ENCODE measurements at regions not wholly inside any gene's neighbourhood (a gene's known extent, or its start where the extent isn't known, plus 50 kb on each side); places are given as distances from the start of the nearest gene placed in this dataset.

- no peak for TF ChIP-seq CTCF (IDR thresholded peaks at IDR 0.05; ENCODE audit: low read depth, low read length, missing control alignments)
- H3K4me3 ChIP-seq (ENCODE audit: low read depth, low read length) = no peak overlapping the region
- no peak for DNase-seq (ENCODE audit: low read depth)
Measured at GRCh38 chr6:164227952-164228522, 813.5 kb downstream of the QKI start.

- no peak for TF ChIP-seq CTCF (IDR thresholded peaks at IDR 0.05; ENCODE audit: low read depth, low read length, missing control alignments)
- no peak overlapping the region for H3K4me3 ChIP-seq (ENCODE audit: low read depth, low read length)
- no peak for DNase-seq (ENCODE audit: low read depth)
Measured at GRCh38 chr6:164216839-164217238, 802.3 kb downstream of the QKI start.

- TF ChIP-seq CTCF (IDR thresholded peaks at IDR 0.05; ENCODE audit: low read depth, low read length, missing control alignments) = no peak
- no peak overlapping the region for H3K4me3 ChIP-seq (ENCODE audit: low read depth, low read length)
- DNase-seq (ENCODE audit: low read depth) = no peak
Measured at GRCh38 chr6:164216368-164216767, 801.9 kb downstream of the QKI start.

GRCh38 chr6:164214066-164214465 lies 799.5 kb downstream of the QKI start:
- TF ChIP-seq CTCF (IDR thresholded peaks at IDR 0.05; ENCODE audit: low read depth, low read length, missing control alignments) = no peak
- no peak overlapping the region for H3K4me3 ChIP-seq (ENCODE audit: low read depth, low read length)
- no peak for DNase-seq (ENCODE audit: low read depth)

- no peak for DNase-seq (ENCODE audit: low read depth)
- H3K4me3 ChIP-seq (ENCODE audit: low read depth, low read length) = no peak overlapping the region
Measured at GRCh38 chr6:164211254-164211653, 796.7 kb downstream of the QKI start.

GRCh38 chr6:164210783-164211182 lies 796.3 kb downstream of the QKI start:
- TF ChIP-seq CTCF (IDR thresholded peaks at IDR 0.05; ENCODE audit: low read depth, low read length, missing control alignments) = no peak
- no peak for DNase-seq (ENCODE audit: low read depth)
- no peak overlapping the region for H3K4me3 ChIP-seq (ENCODE audit: low read depth, low read length)

More at GRCh38 chr6:164211254-164211653, 796.7 kb downstream of the QKI start:
- no peak for TF ChIP-seq CTCF (IDR thresholded peaks at IDR 0.05; ENCODE audit: low read depth, low read length, missing control alignments)

- TF ChIP-seq CTCF (IDR thresholded peaks at IDR 0.05; ENCODE audit: low read depth, low read length, missing control alignments) = no peak
- no peak overlapping the region for H3K4me3 ChIP-seq (ENCODE audit: low read depth, low read length)
- no peak for DNase-seq (ENCODE audit: low read depth)
Measured at GRCh38 chr6:164210323-164210722, 795.8 kb downstream of the QKI start.

Data from GM12864 (cell line).